DMS79 treated with DMSO at 0.1 percent for 48 hours (cell line): ENCODE measurements at regions not wholly inside any gene's neighbourhood (a gene's known extent, or its start where the extent isn't known, plus 50 kb on each side); places are given as distances from the start of the nearest gene placed in this dataset.
"Not testable (repeated sequence)": the region's sequence is repeated elsewhere in the genome, so short reads cannot be mapped to it uniquely, and the experiment has no call there.

Source experiments
- DNase-seq: peaks from one replicate; lab custom pipeline; 2025; lab: John Stamatoyannopoulos, UW

GRCh38 chr1:227508431-227508830, 54.9 kb upstream of the ZNF678 start:
- DNase-seq = no peak

DNA sequence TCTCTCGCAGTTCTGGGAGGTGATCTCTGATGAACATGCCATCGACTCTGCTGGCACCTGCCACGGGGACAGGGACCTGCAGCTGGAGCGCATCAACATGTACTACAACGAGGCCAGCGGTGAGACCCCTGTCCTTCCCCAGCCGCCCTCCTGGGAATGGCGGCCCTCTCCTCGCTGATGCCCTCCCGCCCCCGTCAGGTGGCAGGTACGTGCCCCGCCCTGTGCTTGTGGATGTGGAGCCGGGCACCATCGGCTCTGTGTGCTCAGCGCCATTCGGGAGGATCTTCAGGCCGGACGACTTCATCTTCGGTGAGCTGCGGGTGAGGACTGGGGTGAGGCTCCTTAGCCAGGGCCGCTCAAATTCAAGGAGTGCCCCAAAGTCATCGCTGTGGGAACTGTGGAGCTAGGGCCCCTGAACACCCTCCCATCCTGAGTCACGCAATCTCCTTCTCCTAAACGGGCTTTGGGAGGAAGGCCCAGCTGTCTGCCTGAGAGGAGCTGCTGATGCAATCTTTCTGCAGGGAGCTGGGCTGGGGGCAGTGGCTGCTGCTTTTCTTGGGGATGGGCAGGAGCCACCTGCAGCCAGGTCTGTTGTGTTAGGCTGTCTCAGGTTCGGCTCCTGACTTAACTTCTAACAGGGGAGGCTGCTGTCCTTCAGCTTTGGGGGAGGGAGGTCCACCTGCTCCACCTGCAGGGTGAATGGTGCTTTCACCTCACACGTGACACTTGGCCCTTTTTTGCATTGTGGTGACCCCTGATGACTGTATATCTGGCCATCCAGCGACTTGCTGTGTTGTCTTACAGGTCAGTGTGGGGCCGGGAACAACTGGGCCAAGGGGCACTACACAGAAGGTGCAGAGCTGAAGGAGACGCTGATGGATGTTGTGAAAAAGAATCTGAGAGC, 56.6 kb upstream of the ZNF678 start:
- not testable (repeated sequence) for DNase-seq

DNA sequence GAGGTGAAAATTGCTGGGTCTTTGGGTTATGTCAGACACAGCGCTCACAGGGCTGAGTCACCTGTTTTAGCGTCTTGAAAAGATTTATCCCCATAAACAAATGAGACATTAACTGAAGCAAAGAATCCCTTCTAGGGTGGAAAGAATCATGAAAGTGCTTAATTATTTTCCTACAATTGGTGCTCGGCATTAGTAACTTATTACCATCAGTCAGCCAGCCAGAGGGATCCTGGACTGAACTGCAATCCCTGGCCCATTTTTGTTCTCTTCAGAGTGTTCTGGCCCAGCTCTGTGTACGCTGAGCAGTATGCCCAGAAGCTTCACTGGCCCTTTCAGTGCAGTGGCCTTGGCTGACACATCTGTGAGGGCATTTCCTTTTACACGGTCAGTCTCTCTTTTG, 67.3 kb upstream of the ZNF678 start:
- DNase-seq = not testable (repeated sequence)

- not testable (repeated sequence) for DNase-seq
Measured at GRCh38 chr1:227493863-227494551, 69.3 kb upstream of the ZNF678 start.

- no peak for DNase-seq
Measured at GRCh38 chr1:227490478-227490877, 72.9 kb upstream of the ZNF678 start.

- no peak for DNase-seq
Measured at GRCh38 chr1:227490001-227490400, 73.4 kb upstream of the ZNF678 start.

- DNase-seq = no peak
Measured at GRCh38 chr1:227489572-227489971, 73.8 kb upstream of the ZNF678 start.

DNA sequence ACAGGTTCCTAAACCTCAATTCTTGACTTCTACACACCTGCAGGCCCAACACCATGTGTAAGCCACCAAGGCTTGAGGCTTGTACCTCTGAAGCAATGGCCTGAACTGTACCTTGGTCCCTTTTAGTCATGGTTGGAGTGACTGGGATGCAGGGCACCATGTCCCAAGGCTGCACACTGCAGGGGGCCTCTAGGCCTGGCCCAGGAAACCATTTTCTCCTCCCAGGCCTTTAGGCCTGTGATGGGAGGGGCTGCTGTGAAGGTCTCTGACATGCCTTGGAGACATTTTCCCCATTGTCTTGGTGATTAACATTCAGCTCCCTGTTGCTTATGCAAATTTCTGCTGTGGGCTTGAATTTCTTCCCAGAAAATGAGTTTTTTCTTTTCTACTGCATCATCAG, 75.8 kb upstream of the ZNF678 start:
- DNase-seq = no peak

DNA sequence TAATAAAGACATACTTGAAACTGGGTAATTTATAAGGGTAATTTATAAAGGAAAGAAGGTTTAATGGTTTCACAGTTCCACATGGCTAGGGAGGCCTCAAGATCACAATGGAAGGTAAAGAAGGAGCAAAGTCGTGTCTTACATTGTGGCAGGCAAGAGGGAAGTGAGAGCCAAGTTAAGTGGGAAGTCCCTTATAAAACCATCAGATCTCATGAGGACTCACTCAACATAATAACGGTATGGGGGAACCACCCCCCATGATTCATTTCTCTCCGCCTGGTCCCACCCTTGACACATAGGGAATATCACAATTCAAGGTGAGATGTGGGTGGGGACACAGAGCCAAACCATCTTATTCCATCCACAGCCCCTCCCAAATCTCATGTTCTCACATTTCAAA, 76.8 kb upstream of the ZNF678 start:
- no peak for DNase-seq

DNA sequence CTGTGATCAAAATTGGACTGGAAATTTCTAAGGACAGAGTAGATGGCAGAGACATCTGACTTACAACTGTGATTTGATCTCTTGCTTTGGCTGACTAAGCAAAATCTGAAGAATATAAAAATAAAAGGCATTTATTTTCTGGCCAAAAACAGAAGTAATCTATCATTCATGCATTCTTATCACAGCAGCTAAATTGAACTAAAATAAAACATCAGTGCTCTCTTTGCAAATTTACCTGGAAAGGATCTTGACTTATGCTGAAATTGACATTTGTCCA, 81.4 kb upstream of the ZNF678 start:
- DNase-seq = no peak

DNA sequence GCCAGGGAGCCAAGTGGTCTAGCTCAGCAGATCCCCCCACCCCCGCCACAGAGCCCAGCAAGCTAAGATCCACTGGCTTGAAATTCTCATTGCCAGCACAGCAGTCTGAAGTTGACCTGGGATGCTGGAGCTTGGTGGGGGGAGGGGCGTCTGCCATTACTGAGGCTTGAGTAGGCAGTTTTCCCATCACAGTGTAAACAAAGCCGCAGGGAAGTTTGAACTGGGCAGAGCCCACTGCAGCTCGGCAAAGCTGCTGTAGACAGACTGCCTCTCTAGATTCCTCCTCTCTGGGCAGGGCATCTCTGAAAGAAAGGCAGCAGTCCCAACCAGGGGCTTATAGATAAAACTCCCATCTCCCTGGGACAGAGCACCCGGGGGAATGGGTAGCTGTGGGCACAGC, 89.3 kb upstream of the ZNF678 start:
- not testable (repeated sequence) for DNase-seq

GRCh38 chr1:227472772-227473171, 90.6 kb upstream of the ZNF678 start:
- DNase-seq = no peak

GRCh38 chr1:227470688-227471087, 92.7 kb upstream of the ZNF678 start:
- no peak for DNase-seq

GRCh38 chr1:227469708-227470107, 93.6 kb upstream of the ZNF678 start:
- no peak for DNase-seq

DNA sequence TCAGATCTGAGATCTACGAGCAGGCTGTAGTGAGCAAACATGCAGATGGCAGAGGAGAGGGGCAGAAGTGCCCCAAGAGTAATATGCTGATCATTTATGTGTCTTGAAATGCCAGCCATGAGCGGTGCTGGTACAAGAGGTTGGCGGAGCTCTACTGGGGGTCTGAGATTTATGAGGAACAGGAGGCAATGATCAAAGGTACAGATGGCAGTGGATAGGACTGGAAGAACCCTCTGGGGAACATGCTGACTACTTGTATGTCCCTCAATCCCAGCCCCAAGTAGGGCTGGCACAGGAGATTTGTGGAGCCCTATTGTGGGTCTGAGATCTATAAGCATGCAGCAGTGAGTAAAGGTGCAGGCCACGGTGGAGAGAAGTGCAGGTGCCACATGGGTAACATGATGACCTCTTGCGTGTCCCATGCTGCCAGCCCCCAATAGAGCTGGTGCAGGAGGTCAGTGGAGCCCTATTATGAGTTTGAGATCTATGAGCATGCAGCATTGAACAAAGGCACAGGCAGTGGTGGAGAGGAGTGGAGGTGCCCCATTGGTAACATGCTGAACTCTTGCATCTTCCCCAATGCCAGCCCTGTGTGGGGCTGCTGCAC, 97.2 kb upstream of the ZNF678 start:
- DNase-seq = no peak

- no peak for DNase-seq
Measured at GRCh38 chr1:227465256-227465655, 98.1 kb upstream of the ZNF678 start.

DNA sequence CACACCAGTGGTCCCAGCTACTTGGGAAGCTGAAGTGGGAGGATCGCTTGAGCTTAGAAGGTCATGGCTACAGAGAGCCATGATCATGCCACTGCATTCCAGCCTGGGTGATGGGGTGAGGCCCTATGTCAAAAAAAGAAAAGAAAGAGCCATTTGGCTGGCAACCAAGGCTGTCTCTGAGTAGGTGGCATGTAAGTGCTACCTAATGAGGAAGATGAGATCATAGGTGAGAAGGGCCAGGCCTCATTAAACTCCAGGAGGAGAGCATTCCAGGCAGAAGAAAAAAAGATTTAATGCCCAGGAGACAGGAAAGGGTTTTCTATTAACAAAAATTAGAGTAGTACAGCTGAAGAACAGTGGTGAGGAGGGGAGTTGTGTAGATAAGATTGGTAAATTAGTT, 103.4 kb upstream of the ZNF678 start:
- DNase-seq = no peak

DNA sequence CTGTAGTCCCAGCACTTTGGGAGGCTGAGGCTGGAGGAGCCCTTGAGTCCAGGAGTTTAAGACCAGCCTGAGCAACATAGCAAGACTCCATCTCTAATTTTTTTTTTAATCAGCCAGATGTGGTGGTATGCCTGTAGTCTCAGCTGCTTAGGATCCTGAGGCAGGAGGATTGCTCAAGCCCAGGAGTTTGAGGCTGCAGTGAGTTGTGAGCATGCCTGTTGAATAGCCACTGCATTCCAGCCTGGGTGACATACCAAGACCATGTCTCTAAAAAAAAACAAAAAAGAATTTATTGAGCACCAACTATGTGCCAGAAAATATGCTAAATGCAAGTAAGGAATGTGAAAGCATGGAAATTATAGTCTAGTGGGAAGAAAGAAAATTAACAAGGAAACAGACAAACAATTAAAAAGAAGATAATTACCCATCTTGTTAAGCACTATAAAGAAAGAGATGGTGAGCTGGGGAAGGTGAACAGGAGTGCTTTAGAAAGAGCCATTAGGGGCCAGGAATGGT, 104.0 kb upstream of the ZNF678 start:
- no peak for DNase-seq

DNA sequence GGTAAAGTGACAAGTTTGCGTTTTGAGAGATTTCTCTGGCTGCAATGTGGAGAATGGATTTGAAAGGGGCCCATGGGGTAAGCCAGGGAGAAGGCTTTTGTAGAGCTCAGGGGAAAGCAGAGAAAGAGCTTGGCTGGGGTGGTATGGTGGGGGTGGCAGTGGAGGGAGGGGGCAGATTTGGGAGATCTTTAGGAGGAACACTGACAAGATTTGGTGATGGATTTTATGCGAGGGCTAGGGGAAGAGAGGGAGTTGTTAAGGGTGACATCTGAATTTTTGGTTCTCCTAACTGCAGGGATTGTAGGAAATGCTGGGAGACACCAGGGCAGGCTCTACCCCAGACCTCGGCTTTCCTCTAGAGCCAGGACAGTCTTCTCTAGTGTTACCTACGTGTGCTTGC, 108.7 kb upstream of the ZNF678 start:
- no peak for DNase-seq

DNA sequence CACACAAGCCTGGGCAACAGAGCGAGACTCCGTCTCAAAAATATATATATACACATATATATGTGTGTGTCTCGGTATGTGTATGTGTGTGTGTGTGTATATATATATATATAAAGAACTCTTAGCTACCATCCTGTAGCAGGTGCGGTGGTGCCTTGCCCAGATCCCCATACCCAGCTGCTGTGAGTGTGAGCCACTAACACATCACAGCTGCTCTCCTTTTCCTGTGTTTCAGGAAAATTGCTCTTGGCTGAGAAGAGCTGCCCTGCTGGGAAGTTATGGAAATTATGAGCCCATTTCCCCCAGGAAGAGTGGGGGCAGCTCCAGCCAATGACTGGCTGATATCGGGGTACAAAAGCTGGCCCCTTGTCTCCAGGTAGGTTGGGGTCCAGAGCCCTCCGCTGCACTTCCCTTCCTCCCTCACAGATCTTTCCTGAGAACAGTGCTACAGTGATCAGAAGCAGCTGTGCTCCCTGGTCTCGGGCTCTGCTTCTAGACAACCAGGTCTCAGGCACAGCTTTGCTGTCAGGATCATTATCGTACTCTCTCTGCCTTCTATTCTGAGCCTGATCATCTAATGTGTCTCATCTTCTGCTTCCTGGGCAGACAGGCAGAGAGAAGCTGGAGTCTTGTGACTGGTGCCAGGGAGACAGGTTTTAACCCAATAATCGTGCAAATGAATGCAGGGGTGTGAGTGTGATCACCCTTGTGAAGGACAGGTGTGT, 109.6 kb upstream of the ZNF678 start:
- DNase-seq = no peak

- no peak for DNase-seq
Measured at GRCh38 chr1:227451954-227452353, 111.4 kb upstream of the ZNF678 start.

- DNase-seq = no peak
Measured at GRCh38 chr1:227451057-227451456, 112.3 kb upstream of the ZNF678 start.
